Activated naive CD8-positive, alpha-beta T cell treated with anti-CD3 and anti-CD28 coated beads, Interleukin-2, amount 50 U/mL, for 24 hours (primary cell): ENCODE measurements at regions not wholly inside any gene's neighbourhood (a gene's known extent, or its start where the extent isn't known, plus 50 kb on each side); places are given as distances from the start of the nearest gene placed in this dataset.
A peak's percentile ranks its signal among the peaks of the same experiment; 100 is the strongest.

Experiments used
- ATAC-seq: fragments of 150-1000 bp; cut with Tn5 transposase; one replicate; pipeline ENCODE4 v1.10.0; 2021
- DNase-seq: peaks from one replicate; pipeline ENCODE4 v3.0.0; 2021
- H3K27ac Mint-ChIP-seq: one replicate; pipeline ENCODE4 v1.8.0; 2021; ENCODE audit warnings: mild to moderate bottlenecking, mixed read lengths
- H3K27me3 Mint-ChIP-seq: one replicate; pipeline ENCODE4 v1.8.0; 2021; ENCODE audit warnings: mixed read lengths
- H3K36me3 Mint-ChIP-seq: one replicate; pipeline ENCODE4 v1.8.0; 2021; ENCODE audit warnings: low read depth, mixed read lengths
- H3K4me1 Mint-ChIP-seq: one replicate; pipeline ENCODE4 v1.8.0; 2021; ENCODE audit warnings: mixed read lengths
- H3K4me3 Mint-ChIP-seq: one replicate; pipeline ENCODE4 v1.8.0; 2021; ENCODE audit warnings: mild to moderate bottlenecking, moderate library complexity, mixed read lengths
- H3K9me3 Mint-ChIP-seq: one replicate; pipeline ENCODE4 v1.8.0; 2021; ENCODE audit warnings: mixed read lengths

GRCh38 chr12:89023936-89024335 lies 328.4 kb downstream of the DUSP6 start:
- no peaks in the 10 kb centered on the region for H3K27me3 Mint-ChIP-seq

GRCh38 chr12:89020689-89021088 lies 331.6 kb downstream of the DUSP6 start:
- Mint-ChIP-seq H3K4me1 (peaks cover 21% of the 10 kb centered on the region), H3K36me3 (no peaks in the 10 kb centered on the region), H3K9me3 (no peaks in the 10 kb centered on the region), H3K27ac (no peak overlapping the region), H3K27me3 (peaks cover 7% of the 10 kb centered on the region), H3K4me3 (no peak overlapping the region)
- ATAC-seq (no peak), DNase-seq (no peak)

More at GRCh38 chr12:89023936-89024335, 328.4 kb downstream of the DUSP6 start:
- Mint-ChIP-seq H3K36me3 (no peaks in the 10 kb centered on the region), H3K27ac (no peak overlapping the region), H3K9me3 (no peaks in the 10 kb centered on the region), H3K4me3 (no peak overlapping the region), H3K4me1 (peaks cover 14% of the 10 kb centered on the region)
- ATAC-seq, result no peak
- DNase-seq, result no peak

GRCh38 chr12:89020121-89020480 lies 332.2 kb downstream of the DUSP6 start:
- no peak for ATAC-seq
- peaks cover 10% of the 10 kb centered on the region for H3K27me3 Mint-ChIP-seq
- H3K9me3 Mint-ChIP-seq, result no peaks in the 10 kb centered on the region
- H3K36me3 Mint-ChIP-seq, result no peaks in the 10 kb centered on the region
- peaks cover 21% of the 10 kb centered on the region for H3K4me1 Mint-ChIP-seq
- no peak overlapping the region for H3K4me3 Mint-ChIP-seq
- H3K27ac Mint-ChIP-seq, result no peak overlapping the region
- DNase-seq, result no peak

- ATAC-seq (peak; percentile 93), DNase-seq (peak; percentile 69)
- Mint-ChIP-seq H3K27me3 (peaks cover 11% of the 10 kb centered on the region), H3K4me1 (peaks cover 21% of the 10 kb centered on the region), H3K27ac (no peak overlapping the region), H3K9me3 (no peaks in the 10 kb centered on the region), H3K4me3 (no peak overlapping the region), H3K36me3 (no peaks in the 10 kb centered on the region)
Observed at GRCh38 chr12:89019439-89020120, 332.7 kb downstream of the DUSP6 start.

- peak overlapping the region; percentile 34 for H3K4me3 Mint-ChIP-seq
- no peaks in the 10 kb centered on the region for H3K36me3 Mint-ChIP-seq
- DNase-seq, result peak; percentile 25
- no peaks in the 10 kb centered on the region for H3K9me3 Mint-ChIP-seq
- ATAC-seq, result no peak
- H3K27me3 Mint-ChIP-seq, result peaks cover 12% of the 10 kb centered on the region
- no peak overlapping the region for H3K27ac Mint-ChIP-seq
- H3K4me1 Mint-ChIP-seq, result peaks cover 12% of the 10 kb centered on the region
Observed at GRCh38 chr12:89016970-89017778, 335.1 kb downstream of the DUSP6 start.

GRCh38 chr12:89015419-89015818 lies 336.9 kb downstream of the DUSP6 start:
- DNase-seq (no peak), ATAC-seq (no peak)
- peaks cover 7% of the 10 kb centered on the region for H3K4me1 Mint-ChIP-seq
- H3K27ac Mint-ChIP-seq, result no peak overlapping the region
- no peaks in the 10 kb centered on the region for H3K36me3 Mint-ChIP-seq
- H3K9me3 Mint-ChIP-seq, result no peaks in the 10 kb centered on the region
- H3K27me3 Mint-ChIP-seq, result peaks cover 12% of the 10 kb centered on the region
- no peak overlapping the region for H3K4me3 Mint-ChIP-seq

- Mint-ChIP-seq H3K4me3 (no peak overlapping the region), H3K36me3 (no peaks in the 10 kb centered on the region), H3K9me3 (no peaks in the 10 kb centered on the region), H3K27ac (no peak overlapping the region), H3K27me3 (peaks cover 17% of the 10 kb centered on the region), H3K4me1 (no peaks in the 10 kb centered on the region)
- DNase-seq (no peak), ATAC-seq (no peak)
Observed at GRCh38 chr12:88998421-88998820, 353.9 kb downstream of the DUSP6 start.

- Mint-ChIP-seq H3K27ac (no peak overlapping the region), H3K4me3 (no peak overlapping the region), H3K36me3 (no peaks in the 10 kb centered on the region), H3K27me3 (peaks cover 18% of the 10 kb centered on the region), H3K9me3 (no peaks in the 10 kb centered on the region), H3K4me1 (no peaks in the 10 kb centered on the region)
- ATAC-seq (no peak), DNase-seq (no peak)
Observed at GRCh38 chr12:88996200-88996788, 356.0 kb downstream of the DUSP6 start.

- no peaks in the 10 kb centered on the region for H3K9me3 Mint-ChIP-seq
- H3K27ac Mint-ChIP-seq, result no peak overlapping the region
- ATAC-seq (no peak), DNase-seq (no peak)
- no peak overlapping the region for H3K4me3 Mint-ChIP-seq
- no peaks in the 10 kb centered on the region for H3K36me3 Mint-ChIP-seq
- no peaks in the 10 kb centered on the region for H3K4me1 Mint-ChIP-seq
- H3K27me3 Mint-ChIP-seq, result peaks cover 16% of the 10 kb centered on the region
Observed at GRCh38 chr12:88994971-88995370, 357.3 kb downstream of the DUSP6 start.

- no peak for DNase-seq
- no peak for ATAC-seq
- Mint-ChIP-seq H3K27ac (no peak overlapping the region), H3K36me3 (no peaks in the 10 kb centered on the region), H3K4me1 (no peaks in the 10 kb centered on the region), H3K4me3 (no peak overlapping the region), H3K27me3 (peaks cover 16% of the 10 kb centered on the region), H3K9me3 (no peaks in the 10 kb centered on the region)
Observed at GRCh38 chr12:88994537-88994936, 357.8 kb downstream of the DUSP6 start.

- no peak for DNase-seq
- Mint-ChIP-seq H3K36me3 (no peaks in the 10 kb centered on the region), H3K27me3 (peaks cover 16% of the 10 kb centered on the region), H3K4me3 (no peak overlapping the region), H3K4me1 (no peaks in the 10 kb centered on the region), H3K27ac (no peak overlapping the region), H3K9me3 (no peaks in the 10 kb centered on the region)
- no peak for ATAC-seq
Observed at GRCh38 chr12:88993651-88994050, 358.6 kb downstream of the DUSP6 start.

GRCh38 chr12:88986056-88986455 lies 366.2 kb downstream of the DUSP6 start:
- Mint-ChIP-seq H3K36me3 (no peaks in the 10 kb centered on the region), H3K27ac (no peak overlapping the region)

GRCh38 chr12:88985631-88986030 lies 366.7 kb downstream of the DUSP6 start:
- Mint-ChIP-seq H3K4me1 (no peaks in the 10 kb centered on the region), H3K36me3 (no peaks in the 10 kb centered on the region), H3K9me3 (no peaks in the 10 kb centered on the region), H3K27me3 (peaks cover 12% of the 10 kb centered on the region), H3K4me3 (no peak overlapping the region), H3K27ac (no peak overlapping the region)
- DNase-seq (no peak), ATAC-seq (no peak)

More at GRCh38 chr12:88986056-88986455, 366.2 kb downstream of the DUSP6 start:
- no peak for ATAC-seq
- Mint-ChIP-seq H3K4me3 (no peak overlapping the region), H3K27me3 (peaks cover 12% of the 10 kb centered on the region), H3K9me3 (no peaks in the 10 kb centered on the region), H3K4me1 (no peaks in the 10 kb centered on the region)
- DNase-seq, result no peak

GRCh38 chr12:88985011-88985410 lies 367.3 kb downstream of the DUSP6 start:
- H3K4me3 Mint-ChIP-seq, result no peak overlapping the region
- peaks cover 14% of the 10 kb centered on the region for H3K27me3 Mint-ChIP-seq
- no peaks in the 10 kb centered on the region for H3K36me3 Mint-ChIP-seq
- H3K27ac Mint-ChIP-seq, result no peak overlapping the region
- ATAC-seq (no peak), DNase-seq (no peak)
- no peaks in the 10 kb centered on the region for H3K4me1 Mint-ChIP-seq
- H3K9me3 Mint-ChIP-seq, result no peaks in the 10 kb centered on the region

GRCh38 chr12:88982694-88983093 lies 369.6 kb downstream of the DUSP6 start:
- Mint-ChIP-seq H3K4me3 (no peak overlapping the region), H3K27me3 (peaks cover 19% of the 10 kb centered on the region), H3K4me1 (no peaks in the 10 kb centered on the region), H3K9me3 (no peaks in the 10 kb centered on the region), H3K36me3 (no peaks in the 10 kb centered on the region), H3K27ac (no peak overlapping the region)
- ATAC-seq, result no peak
- DNase-seq, result no peak
